CD4-positive, alpha-beta T cell treated with Interleukin-12 subunit alpha and Interleukin-12 subunit beta, for 1 hour (primary cell): ENCODE measurements at regions not wholly inside any gene's neighbourhood (a gene's known extent, or its start where the extent isn't known, plus 50 kb on each side); places are given as distances from the start of the nearest gene placed in this dataset.

Source experiments
- DNase-seq: peaks from one replicate; pipeline ENCODE4 v3.0.0-alpha.2; 2020

DNA sequence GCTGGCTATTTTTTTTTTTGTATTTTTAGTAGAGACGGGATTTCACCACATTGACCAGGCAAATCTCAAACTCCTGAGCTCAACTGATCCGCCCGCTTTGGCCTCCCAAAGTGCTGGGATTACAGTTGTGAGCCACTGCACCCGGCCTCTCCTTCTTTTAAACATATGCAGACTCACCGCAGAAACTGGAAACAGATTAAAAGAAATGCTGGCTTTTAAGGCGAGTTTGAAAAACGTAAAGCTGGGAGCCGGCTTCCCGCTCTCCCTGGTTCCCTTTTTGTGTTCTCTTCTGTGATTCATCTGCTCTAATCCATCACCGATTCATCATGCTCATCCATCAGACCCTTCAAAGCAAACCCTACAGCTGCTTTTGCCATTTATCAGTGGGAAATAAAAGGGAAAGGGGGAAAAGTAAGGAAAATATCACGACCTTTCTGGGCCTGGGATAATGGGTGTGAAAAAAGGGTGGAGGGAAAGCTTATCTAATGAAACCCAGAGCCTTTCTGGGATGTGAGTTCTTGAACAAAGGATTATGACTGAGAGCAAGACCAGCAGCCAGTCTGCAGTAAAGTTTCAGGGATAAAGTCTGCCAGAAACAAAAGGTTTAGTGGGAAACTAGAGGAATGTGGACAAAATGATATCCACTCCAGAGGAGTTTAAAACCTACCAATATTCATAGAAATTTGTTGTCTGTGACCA lies 92.3 kb upstream of the LRIG1 start:
- DNase-seq = no peak

DNA sequence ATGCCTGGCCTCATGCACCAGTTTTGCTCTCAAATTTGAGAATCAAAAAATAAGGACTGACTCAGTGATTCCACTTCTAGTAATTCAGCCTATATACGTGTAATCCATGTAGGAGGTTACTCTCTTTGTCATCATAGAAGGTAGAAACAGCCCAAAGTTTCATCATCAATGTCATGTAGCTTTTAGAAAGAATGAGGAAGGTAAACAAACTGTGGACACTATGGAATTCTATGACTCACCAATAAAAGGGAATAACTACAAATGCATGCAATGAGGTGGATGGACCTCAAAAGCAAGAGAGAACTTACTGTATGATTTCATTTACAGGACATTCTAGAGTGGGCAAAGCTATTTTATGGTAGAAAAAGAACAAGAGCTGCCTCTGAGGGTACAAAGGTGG lies 93.2 kb upstream of the LRIG1 start:
- no peak for DNase-seq

- no peak for DNase-seq
Observed at GRCh38 chr3:66597308-66597863, 96.6 kb upstream of the LRIG1 start.

- no peak for DNase-seq
Observed at GRCh38 chr3:66598168-66598567, 97.3 kb upstream of the LRIG1 start.

DNA sequence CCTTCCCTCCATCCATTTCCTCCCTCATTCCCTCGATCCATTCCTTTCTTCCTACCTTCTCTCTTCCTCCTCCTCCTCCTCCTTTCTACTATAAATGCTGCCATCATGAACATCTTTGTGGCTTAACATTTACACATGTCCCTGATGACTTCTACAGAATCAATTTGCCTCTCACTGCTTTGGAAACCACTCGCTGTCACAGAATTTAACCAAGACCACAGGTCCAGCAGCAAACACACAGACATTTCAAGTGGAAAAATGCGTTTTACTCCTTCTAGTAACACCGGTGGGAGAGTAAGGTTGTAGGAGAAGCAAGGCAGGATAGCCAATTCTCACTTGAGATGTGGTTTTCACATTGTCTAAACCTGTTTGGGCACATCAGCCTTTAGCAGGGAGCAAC lies 101.4 kb upstream of the LRIG1 start:
- DNase-seq = no peak

- DNase-seq = no peak
Observed at GRCh38 chr3:66602691-66603090, 101.9 kb upstream of the LRIG1 start.

GRCh38 chr3:66603151-66603611 lies 102.4 kb upstream of the LRIG1 start:
- no peak for DNase-seq

GRCh38 chr3:66604481-66604880 lies 103.7 kb upstream of the LRIG1 start:
- DNase-seq = no peak

DNA sequence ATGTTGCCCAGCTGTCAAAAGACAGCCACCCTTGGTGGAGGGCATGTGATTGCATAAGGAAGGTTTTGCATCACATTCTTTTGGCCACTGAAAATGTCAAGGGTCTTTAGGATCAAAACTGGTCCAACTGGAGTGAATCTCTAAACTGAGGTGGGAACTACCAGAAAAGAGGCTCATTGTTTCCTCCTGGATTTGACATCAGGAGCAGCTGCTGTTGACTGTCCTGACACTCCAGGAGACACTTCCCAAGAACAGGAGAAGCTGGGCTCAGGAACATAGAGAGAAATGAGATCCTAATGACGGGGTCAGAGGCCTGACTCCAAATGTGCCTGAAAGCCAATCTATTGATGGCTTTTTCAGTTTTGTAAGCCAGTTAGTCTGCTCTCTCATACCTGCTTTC lies 105.3 kb upstream of the LRIG1 start:
- DNase-seq = no peak

GRCh38 chr3:66606868-66607267 lies 106.0 kb upstream of the LRIG1 start:
- no peak for DNase-seq

DNA sequence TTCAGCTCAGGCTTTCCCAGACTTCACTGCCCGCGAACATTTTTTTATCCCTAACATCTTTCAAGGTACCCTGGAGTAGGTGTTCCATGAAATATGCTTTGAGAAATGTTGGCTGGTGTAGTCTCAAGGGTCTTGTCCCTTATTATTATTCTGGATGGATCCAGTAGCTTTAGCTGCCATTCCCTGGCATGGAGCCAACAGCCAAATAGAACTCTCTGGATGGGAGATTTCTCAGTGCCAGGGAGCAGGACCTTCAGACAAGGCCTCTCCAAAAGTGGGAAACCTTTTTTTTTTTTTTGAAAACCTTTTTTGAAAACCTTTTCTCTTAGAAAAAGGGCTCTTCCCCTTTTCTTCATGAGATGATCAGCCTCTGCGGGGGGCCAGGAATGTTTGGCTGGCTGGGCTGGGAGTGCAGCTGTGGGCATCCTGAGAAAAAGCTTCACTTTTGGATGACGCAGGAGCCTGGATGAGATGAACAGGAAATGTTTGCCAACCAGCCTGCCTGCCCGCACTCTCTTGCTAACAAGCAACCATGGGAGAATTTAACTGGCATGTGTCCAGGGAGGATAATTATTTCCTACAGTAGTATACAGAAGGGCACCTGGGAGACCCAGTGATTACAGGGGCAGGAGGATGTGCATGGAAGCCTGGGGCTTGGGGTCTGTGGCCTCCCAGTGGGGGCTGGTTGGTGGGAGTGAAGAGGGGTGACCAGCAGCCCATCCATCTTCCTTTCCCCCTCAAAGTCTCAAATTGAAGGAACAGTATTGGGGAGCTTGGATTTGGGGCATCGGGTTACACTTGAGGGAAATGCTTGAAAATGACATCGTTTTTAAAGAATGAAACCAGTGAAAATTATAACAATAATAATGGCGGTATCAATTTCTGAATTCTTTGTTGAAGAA lies 109.1 kb upstream of the LRIG1 start:
- no peak for DNase-seq

GRCh38 chr3:66610562-66610909 lies 109.7 kb upstream of the LRIG1 start:
- no peak for DNase-seq

DNA sequence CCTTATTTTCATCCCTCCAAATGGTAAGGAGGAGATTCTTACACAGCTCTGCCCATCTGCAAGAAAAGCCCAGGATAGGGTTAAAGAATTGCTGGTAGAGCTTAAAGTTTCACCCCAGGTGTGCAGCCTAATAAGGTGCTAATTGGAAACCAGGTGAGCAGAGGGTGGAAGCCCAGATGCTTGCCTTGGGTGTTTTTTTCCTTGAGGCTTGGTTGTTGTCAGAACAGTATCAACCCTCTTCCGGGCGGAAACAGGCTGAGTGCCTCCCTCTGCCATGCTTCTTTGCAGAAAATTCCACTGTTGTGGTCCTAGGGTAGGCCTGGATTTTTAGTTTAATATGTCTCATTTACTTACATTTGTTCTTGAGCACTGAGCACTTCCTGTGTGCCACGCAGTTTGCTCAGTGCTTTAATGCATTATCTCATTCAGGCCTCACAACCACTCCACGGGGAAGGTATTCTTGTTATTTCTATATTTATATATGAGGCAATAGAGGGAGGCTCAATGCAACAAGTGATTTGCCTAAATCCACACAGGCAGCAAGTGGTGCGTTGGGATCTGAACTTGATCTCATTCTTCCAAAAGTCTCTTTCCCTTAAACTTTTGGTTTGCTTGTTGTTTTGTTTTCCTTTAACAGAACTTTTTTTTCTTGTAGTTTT lies 115.0 kb upstream of the LRIG1 start:
- no peak for DNase-seq

- no peak for DNase-seq
Observed at GRCh38 chr3:66617351-66617750, 116.5 kb upstream of the LRIG1 start.

DNA sequence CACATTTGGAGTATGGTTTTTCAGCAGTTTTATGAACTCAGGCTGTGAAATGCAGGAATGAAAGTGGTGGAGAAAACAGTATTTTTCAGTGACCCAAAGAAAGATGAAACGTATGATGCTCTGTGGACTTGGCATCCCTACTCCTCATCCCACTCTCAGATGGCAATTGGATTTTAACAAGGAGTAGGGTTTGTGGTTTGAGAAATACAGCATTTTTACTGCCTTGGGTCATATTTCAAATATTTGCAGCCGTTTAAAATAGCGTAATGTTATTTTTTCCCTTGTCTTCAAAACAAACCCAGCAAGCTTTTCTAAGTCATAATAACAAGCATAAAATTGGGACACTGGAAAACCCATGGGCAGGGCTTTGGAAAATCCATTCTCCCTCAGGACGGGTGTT lies 117.2 kb upstream of the LRIG1 start:
- DNase-seq = no peak

- no peak for DNase-seq
Observed at GRCh38 chr3:66620296-66620695, 119.5 kb upstream of the LRIG1 start.

- DNase-seq = no peak
Observed at GRCh38 chr3:66622756-66623457, 122.1 kb upstream of the LRIG1 start.

- no peak for DNase-seq
Observed at GRCh38 chr3:66625505-66626216, 124.8 kb upstream of the LRIG1 start.

GRCh38 chr3:66629150-66629981 lies 128.5 kb upstream of the LRIG1 start:
- no peak for DNase-seq

DNA sequence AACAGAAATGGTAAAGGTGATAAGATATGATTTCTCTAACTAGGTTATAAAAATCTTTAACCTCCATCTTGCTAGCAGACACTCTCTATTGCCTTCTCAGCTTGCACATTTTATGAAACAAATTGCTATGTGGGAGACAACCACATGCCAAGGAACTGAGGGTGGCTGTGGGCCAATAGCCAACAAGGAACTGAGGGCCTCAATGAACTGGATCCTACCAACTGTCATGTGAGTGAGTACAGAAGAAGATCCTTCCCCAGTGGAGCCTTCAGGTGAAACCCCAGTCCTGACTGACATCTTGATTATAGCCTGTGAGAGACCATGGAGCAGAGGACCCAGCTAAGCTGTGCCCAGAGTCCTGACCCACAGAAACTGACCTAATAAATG lies 129.2 kb upstream of the LRIG1 start:
- DNase-seq = no peak
